GM19438 (cell line): ENCODE measurements at regions not wholly inside any gene's neighbourhood (a gene's known extent, or its start where the extent isn't known, plus 50 kb on each side); places are given as distances from the start of the nearest gene placed in this dataset.
"Not testable (repeated sequence)": the region's sequence is repeated elsewhere in the genome, so short reads cannot be mapped to it uniquely, and the experiment has no call there.

ENCODE experiments used
- ATAC-seq: cut with Tn5 transposase; IDR thresholded peaks from one replicate; pipeline ENCODE4 v1.9.1; 2021; ENCODE audit warnings: low read depth; ENCODE audit not compliant: unreplicated experiment

DNA sequence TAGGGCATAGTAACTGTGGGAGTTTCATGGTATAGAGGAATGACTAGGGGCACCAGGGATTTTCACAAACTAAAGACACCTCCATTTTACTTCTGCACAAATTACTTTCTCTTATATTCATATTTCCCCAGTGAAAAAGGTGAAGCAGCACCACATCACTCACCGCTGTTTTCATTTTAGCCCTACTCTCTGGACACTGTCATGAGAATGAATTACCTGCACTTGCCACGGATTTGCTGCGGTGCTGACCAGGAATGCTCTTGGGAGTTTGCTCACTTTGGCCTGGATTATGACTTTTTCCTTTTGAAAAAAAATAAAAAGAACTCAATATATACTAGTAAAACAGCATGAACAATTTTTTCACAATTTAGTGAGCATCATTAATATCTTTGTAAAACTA is 351.3 kb downstream of the NKX6-1 start:
- no peak for ATAC-seq

DNA sequence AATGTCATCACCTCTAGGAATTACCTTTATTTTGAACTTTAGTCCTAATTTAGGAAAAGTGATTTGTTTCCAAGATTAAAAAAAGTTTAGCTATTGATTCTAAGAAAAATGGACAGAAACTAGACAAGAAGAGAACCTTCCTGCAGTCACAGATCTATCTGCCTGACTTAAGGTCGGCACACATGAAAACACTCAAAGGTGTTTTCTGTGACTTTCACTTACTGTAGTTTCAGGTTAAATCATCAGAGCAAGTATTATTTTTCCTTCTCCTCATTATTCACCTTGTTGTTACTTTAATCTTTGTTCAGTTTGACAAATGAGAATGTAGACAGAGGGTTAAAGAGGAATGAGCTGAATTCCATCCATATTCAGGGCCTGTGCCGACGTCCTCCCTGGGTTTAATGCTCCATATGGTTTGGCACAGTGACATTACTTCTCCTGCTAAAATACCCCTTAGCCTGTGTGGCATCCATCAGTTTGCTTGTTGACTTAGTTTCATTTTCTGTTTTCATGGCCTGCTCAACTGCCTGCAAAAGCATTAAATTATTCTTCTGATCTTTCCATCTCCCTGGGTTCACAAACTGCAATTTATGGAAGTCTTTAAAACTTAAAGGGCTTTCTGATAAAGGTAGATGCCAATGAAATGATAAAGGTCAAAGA is 352.7 kb downstream of the NKX6-1 start:
- ATAC-seq, result no peak

DNA sequence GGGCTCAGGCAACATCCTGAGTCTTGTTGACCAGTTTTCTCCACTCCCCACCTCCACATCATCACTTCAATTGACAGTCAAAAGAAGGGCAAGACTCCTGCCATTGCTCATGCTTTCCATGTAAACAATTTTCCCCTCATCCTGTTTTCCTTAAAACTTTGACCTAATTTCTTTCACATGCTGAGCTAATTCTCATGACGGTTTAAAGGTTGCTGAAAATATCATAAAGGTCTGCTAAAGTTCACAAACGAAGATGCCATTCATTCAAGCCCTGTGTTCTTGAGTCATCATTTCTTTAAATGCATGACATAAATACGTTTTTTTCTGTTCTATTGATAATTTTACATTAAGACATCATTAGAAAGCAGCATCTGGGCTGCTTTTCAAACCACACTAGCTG is 353.9 kb downstream of the NKX6-1 start:
- ATAC-seq, result no peak

DNA sequence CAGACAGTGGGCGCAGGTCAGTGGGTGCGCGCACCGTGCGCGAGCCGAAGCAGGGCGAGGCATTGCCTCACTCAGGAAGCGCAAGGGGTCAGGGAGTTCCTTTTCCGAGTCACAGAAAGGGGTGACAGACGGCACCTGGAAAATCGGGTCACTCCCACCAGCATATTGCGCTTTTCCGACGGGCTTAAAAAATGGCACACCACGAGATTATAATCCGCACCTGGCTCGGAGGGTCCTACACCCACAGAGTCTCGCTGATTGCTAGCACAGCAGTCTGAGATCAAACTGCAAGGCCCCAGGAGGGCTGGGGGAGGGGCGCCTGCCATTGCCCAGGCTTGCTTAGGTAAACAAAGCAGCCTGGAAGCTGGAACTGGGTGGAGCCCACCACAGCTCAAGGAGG is 372.2 kb downstream of the NKX6-1 start:
- not testable (repeated sequence) for ATAC-seq

DNA sequence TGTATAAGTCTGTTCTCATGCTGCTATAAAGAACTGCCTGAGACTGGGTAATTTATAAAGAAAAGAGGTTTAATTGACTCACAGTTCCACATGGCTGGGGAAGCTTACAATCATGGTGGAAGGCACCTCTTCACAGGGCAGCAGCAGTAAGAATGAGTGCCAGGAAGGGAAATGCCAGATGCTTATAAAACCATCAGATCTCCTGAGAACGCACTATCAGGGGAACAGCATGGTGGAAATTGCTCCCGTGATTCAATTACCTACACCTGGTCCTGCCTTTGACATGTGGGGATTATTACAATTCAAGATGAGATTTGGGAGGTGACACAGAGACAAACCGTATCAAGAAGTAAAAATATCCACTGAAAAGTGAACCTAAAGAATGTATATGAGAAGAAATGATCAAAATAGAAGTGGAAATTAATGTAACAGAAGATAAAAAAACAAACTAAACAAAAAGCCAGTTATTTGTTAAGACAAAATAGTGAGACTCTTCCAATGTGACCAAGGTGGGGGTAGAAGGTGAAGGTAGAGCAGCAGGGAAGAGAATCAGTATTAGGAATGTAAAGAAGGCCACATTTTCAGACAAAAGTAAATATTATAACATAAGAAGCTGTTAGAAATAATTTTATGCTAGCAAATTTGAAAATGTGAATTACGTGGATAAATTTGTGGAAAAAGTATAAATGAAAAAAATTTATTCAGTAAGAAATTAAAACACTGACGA is 372.9 kb downstream of the NKX6-1 start:
- ATAC-seq, result no peak

DNA sequence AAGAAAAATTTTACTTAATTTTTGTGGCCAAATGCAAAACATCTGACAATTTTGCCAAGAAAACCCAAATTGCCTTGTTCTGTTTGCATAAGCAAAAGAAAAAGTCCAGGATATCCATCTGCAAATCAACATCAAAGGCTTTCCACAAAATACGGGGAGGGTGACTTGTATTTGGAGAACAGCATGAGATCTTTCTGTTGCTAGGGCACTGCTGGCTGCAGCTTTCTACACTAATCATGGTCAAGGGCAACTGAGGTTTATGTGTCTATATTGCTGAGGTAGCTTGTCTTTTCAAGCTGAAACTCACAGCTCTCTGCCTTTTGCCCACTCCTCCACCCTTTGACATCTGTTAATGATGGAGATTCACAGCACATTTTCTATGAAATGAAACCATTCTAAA is 389.1 kb downstream of the NKX6-1 start:
- no peak for ATAC-seq

DNA sequence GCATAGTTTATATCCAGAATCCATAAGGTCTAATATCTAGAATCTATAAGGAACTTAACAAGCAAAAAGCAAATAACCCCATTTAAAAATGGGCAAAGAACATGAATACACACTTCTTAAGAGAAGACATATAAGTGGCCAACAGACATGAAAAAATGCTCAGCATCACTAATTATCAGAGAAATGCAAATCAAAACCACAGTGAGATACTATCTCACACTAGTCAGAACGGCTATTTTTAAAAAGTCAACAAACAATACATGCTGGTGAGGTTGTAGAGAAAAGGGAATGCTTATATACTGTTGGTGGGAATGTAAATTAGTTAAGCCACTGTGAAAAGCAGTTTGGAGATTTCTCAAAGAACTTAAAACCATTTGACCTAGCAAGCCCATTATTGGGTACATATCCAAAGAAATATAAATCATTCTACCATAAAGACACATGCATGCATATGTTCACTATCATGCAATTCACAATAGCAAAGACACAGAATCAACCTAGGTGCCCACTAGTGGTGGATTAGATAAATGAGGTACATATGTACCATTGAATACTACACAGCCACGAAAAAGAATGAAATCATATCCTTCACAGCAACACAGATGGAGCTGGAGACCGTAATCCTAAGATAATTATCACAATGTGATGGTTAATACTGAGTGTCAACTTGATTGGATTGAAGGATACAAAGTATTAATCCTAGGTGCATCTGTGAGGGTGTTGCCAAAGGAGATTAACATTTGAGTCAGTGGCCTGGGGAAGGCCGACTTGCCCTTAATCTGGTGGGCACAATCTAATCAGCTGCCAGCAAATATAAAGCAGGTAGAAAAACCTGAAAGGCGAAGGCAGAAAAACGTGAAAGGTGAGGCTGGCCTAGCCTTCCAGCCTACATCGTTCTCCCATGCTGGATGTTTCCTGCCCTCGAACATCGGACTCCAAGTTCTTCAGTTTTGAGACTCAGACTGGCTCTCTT is 397.2 kb downstream of the NKX6-1 start:
- ATAC-seq, result not testable (repeated sequence)

DNA sequence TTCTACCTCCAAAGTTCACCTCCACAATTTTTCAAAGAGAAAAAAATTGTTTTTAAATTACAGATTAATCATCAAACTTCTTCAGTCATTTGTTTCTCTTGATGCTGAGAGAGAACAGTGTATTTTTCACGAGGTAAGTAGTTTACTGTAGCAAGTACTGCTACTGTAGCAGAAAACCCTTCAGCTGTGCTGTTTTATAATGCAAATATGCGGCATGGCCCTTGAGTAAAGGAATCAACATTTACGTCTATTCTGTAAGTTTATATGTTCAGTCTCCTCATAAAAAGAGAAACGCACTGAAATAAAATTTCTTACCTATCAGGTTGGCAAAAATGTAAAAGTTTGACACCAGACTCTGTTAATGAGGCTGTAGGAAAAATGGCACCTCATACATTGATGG is 399.0 kb downstream of the NKX6-1 start:
- ATAC-seq, result no peak

DNA sequence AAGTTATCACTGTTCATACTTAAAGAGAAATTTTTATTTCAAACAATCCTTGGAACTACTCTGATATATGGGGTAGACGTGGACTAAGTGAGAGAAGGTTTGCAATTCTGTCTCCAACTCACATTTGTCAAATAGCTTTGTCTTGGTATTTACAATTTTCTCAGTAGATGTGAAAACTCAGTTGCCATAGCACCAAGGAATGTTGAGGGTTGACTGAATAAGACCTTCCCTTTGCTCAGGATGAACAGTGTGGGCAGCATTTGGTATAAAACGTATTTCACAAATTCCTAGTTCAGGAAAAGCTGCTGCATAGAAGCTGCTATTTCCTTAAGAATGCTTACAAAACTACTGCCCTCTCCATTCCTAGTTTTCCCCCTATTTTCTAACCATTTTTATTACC is 399.5 kb downstream of the NKX6-1 start:
- ATAC-seq, result no peak

DNA sequence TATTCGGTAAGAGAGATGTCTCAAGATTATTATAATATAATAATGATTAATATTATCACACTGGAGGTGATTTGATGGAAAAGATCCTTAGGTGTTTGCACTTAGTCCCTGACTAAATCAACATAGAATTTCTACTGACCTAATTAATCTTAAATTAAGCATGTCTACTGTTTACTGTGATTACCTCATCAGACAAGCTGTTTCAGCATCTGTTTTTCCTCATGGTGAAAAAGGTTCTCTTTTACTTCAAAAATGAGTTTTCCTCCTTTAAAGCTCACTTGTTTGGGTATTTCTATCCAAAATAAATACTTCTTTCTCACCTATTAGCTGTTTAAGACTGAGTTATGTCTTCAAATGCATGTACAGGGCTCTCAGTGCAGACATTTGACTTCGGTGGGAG is 407.8 kb downstream of the NKX6-1 start:
- no peak for ATAC-seq

DNA sequence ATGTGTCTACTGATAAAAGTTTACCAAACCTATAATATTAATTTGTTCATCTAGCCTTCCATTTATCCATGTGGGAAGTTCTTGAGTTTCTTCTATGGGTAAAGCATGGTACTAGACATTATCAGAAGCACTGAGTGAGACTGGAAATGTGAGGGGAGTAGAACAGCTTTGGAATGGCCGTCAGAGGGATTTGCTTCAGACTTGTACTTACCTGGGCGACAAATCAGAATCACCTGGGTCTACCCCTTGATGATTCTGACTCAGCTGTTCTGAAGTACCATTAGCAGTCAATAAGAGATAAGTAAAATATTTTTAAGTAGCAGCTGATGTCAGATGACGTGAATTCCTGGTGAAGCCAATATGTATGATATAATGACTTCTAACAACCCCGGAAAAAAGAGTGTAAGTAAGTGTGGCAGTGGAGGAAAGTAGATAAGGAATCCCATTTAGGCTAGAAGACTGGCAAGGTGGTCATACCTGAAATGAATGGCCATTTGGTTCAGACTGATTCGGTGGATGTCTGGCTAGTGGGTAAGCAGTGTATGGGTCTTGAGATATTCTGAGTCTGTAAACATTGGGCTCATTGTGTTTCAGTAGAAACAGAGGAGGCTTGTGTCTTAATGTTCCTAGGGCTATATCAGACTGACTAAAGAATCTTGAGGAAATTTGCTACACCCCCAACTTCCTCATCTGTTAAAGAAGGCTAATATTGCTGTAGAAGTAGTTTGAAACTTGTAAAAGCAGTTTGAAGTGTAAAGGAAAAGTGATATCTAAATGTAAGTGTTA is 409.2 kb downstream of the NKX6-1 start:
- no peak for ATAC-seq

DNA sequence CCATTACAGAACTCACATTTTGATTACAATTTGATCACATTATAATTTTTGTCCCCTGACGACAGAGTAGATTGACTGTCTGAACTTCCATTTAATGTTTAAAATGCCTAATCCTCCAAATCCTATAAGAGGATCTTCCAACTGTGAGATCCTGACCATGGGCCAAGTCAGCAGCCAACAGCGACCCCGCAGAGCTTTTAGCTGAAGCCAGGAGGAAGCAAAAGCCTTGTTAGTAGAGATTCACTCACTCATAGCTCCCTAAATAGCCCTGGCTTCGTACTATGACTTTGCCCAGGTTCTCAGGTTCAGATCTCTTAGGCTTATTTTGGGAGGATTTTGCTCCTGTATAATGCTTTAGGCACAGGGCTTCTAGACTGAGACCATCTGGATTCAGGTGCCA is 413.1 kb downstream of the NKX6-1 start:
- ATAC-seq, result no peak

DNA sequence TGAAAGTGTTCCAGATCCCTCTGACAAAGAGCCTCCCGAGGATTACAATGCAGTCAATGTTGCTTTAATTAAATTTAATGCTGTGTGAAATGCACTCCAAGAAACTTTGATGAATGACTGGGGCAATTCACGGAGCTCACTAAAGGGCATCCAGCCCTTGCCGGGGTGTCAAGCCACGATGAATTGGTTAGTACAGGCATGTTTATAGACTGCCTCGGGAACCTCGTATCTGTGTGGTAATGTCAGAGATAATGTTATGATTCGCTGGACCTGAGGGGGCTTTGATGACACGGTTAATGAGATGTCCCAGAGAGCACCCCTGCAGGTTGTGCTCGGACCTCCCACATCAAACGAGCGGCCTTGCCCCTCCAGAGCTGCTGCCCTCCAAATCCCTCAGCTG is 428.8 kb downstream of the NKX6-1 start:
- no peak for ATAC-seq

DNA sequence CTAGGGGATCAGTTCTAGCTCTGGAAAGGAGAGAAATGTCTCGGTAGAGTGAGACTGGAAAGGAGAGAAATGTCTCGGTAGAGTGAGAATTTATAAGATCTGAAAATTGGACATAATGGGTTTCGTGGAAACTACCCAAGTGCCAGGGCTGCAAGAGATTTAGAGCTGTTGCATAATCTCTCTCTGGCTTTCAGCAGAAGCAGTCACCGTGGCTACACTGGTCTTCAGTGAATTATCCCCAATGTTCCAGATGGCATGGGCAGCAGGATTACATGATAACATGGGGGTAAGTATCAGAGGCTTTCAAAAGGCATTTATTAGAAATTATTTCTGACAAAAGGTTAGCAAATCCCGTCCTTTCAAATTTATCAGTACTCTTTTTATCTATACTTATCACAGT is 435.5 kb downstream of the NKX6-1 start:
- no peak for ATAC-seq

DNA sequence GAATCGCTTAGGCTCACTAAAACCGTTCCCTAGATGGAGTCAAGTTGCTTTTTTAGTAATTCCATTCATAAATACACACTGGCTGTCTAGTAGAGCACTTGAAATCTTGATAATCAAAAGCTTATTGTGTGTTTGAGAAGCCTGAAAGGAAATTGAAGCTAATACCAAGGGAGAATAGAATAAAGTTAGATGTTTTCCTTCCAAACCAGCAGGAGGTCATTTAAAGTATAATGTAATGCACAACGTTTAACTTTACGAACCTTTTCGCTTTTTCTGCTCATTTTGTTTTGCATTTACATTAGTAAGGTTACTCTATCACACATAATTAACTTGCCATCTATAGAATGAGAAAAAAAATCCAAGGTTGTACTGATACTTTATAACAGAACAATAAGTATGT is 440.9 kb downstream of the NKX6-1 start:
- no peak for ATAC-seq

DNA sequence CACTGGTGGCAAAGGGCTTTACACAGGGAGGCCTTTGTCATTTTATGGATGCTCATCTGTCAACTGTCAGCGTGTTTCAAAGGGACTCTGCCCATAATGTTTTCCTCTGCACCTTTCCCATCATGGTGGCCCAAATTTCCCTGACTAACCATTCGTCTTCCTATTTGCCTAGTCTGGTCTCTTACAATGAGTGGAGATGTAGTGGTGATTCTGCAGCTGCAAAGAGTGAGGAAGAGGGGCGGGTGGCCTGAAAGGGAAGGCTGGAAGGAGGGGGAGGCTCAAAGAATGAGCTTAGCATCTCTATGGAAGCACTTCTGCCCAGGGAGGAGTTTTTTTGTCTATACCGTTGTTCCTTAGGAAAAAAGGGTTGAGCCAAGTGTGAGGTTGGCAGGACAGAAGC is 447.5 kb downstream of the NKX6-1 start:
- ATAC-seq, result no peak

DNA sequence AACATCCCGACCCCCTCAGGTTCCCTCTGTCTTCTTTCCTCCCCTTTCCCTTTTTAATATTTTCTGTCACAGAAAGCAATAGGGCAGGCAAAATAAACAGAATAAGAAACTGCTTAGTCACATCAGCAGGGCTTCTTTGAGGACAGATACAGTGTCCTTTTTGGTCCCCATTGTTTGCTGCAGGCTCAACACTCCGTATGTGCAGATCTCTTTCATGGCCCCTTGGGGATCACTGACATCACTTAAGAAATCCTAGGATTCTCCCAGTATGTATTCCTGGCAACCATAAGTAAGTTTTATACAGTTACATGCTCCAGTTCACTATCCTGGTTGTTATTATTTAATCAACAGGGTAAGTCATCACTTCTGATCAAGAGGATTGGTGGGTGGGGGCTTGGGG is 448.0 kb downstream of the NKX6-1 start:
- no peak for ATAC-seq

DNA sequence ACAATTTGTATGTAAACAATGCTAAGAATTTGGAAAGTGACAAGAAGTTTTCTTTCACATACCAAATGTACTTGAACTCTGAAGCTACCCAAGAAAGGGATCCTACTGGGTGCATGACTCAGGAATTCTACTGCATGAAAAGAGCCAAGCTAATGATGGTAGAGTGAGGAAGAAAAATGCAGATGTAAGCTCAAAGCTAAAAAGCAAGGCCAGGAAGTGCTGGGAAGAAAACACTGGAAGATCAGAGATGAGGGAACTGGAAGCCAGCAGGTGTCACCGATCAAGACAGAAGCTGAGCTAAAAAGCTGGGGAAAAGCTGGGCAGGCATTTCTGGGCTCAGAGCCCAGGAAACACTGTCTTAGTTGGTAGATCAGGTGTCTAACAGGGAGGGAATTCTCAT is 449.1 kb downstream of the NKX6-1 start:
- ATAC-seq, result no peak

DNA sequence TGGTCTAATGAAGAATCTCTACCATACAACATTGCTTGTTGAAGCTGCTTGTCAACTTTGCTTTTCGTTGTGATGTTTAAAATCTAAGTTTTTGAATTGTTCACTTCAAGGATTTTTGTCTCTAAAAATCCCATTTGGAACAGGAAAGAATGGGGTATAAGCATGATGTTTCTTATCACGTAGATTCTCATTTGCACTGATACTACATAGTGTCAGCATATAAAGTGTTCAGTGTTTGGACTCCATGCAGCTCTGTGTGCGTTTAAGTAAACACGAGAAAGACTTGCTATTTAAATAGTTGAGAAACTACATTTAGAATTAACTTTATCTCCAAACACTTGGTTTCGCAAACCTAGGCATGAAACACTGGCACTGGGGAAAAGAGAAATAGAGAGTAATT is 452.5 kb downstream of the NKX6-1 start:
- no peak for ATAC-seq

DNA sequence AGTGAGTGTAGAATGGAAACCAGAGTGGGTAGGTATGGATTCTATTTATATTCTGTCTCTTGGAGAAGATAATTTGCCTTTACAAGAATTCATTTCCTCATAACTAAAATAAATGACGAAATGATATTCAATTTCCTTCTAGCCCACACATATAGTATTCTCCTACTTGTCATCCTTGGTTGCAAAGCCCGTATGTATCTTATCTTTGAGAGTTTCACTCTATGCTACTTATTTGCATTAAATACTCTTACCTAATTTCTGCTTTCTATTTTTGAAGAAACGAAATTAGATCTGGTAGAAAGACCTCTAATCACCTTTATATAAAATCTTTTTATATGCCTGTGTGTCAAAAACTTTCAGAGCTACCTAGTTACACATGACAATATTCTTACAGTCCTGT is 457.7 kb downstream of the NKX6-1 start:
- no peak for ATAC-seq

DNA sequence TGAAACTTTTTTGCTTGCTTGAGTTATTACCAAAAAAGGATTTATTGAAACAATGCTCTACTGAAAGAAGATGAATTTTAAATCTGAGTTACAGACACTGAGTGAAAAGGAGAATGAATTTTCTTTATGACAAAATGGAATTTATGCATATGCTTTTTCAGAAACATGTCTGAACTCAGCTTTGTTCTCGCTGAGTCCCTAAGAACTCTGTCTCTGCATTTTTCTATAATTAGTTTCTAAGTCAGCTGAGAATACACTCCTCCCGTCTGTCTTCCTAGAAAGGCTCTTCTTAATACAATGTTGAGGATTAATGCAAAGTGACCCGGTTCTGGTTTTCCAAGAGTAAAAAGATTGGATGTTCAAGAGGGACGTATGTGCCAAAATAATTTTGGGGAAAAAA is 463.5 kb downstream of the NKX6-1 start:
- no peak for ATAC-seq
